ENCODE measurements at regions not wholly inside any gene's neighbourhood (a gene's known extent, or its start where the extent isn't known, plus 50 kb on each side); places are given as distances from the start of the nearest gene placed in this dataset.

DNA sequence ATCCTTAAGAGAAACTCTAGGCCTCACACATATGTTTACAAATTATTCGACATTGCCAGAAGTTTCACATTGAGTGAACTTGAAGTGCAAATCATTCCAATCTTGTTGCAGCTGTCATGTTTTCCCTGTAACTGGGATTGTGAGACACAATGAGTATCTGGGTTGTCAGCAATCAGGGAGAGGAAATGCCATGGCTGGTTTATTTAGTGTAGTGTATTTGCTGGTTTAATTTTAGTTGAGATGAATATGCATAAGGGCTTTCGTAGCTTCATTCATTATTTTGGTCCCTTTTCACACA, 54.2 kb upstream of the USP1 start:
- Histone ChIP-seq H3K9ac (ENCODE audit: low read length) (no peak overlapping the region), H2AFZ (ENCODE audit: insufficient read depth, low read depth, low read length, poor library complexity, severe bottlenecking) (no peak overlapping the region), H3K4me3 (ENCODE audit: control extremely low read depth in 1 of 5, extremely low read depth in 1 of 5, insufficient read depth in 1 of 5, low read depth in 2 of 5, low read length in 4 of 5) (no peak overlapping the region), H4K20me1 (ENCODE audit: control insufficient read depth, insufficient read depth, low read length, poor library complexity, severe bottlenecking) (no peaks in the 10 kb centered on the region), H3K27me3 (replicated peaks in 1 of 4; ENCODE audit: control extremely low read depth in 1 of 4, control insufficient read depth in 3 of 4, insufficient read depth in 4 of 4, low read length in 3 of 4) (no peaks in the 10 kb centered on the region), H3K79me2 (ENCODE audit: control insufficient read depth, insufficient read depth, low read length) (no peaks in the 10 kb centered on the region), H3K9me3 (ENCODE audit: control extremely low read depth in 1 of 3, control insufficient read depth in 2 of 3, insufficient read depth in 1 of 3, low read length in 2 of 3) (no peaks in the 10 kb centered on the region), H3K4me1 (ENCODE audit: control insufficient read depth in 2 of 2, insufficient read depth in 2 of 2, low read length in 2 of 2) (no peaks in the 10 kb centered on the region), H3K36me3 (replicated peaks in 1 of 2; ENCODE audit: control extremely low read depth in 1 of 2, control insufficient read depth in 1 of 2, extremely low read depth in 1 of 2, insufficient read depth in 2 of 2, low read length in 1 of 2) (no peaks in the 10 kb centered on the region), H3K27ac (ENCODE audit: low read length in 2 of 2) (no peak overlapping the region), H3K4me2 (replicated peaks; ENCODE audit: low read depth, low read length, poor library complexity, severe bottlenecking) (no peak overlapping the region)
- Mint-ChIP-seq H3K9me3 (ENCODE audit: insufficient read depth) (no peaks in the 10 kb centered on the region), H3K4me3 (no peak overlapping the region), H3K27me3 (peaks cover 3% of the 10 kb centered on the region), H3K4me1 (no peaks in the 10 kb centered on the region), H3K27ac (no peak overlapping the region)
- TF ChIP-seq, protein P1, sequence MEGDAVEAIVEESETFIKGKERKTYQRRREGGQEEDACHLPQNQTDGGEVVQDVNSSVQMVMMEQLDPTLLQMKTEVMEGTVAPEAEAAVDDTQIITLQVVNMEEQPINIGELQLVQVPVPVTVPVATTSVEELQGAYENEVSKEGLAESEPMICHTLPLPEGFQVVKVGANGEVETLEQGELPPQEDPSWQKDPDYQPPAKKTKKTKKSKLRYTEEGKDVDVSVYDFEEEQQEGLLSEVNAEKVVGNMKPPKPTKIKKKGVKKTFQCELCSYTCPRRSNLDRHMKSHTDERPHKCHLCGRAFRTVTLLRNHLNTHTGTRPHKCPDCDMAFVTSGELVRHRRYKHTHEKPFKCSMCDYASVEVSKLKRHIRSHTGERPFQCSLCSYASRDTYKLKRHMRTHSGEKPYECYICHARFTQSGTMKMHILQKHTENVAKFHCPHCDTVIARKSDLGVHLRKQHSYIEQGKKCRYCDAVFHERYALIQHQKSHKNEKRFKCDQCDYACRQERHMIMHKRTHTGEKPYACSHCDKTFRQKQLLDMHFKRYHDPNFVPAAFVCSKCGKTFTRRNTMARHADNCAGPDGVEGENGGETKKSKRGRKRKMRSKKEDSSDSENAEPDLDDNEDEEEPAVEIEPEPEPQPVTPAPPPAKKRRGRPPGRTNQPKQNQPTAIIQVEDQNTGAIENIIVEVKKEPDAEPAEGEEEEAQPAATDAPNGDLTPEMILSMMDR (IDR thresholded peaks at IDR 0.05): no peak
- TF ChIP-seq EZH2 (IDR thresholded peaks at IDR 0.05; ENCODE audit: borderline replicate concordance, insufficient read depth, low read depth, low read length, poor library complexity, severe bottlenecking): no peak
- WGBS (ENCODE audit: insufficient coverage): no CpG with 5 or more reads among the region's 2 CpGs
- intact Hi-C loops (cut with micrococcal nuclease): no loop called here
- CTCF ChIA-PET: interaction anchor here (1.2 kb wide), 1 partner anchor 23 kb away, joined by 3 read pairs; no protein-coding TSS in a partner anchor
- ATAC-seq (ENCODE audit: low read depth) (no peak), DNase-seq (no peak)
- POLR2A ChIA-PET: no interaction called here

DNA sequence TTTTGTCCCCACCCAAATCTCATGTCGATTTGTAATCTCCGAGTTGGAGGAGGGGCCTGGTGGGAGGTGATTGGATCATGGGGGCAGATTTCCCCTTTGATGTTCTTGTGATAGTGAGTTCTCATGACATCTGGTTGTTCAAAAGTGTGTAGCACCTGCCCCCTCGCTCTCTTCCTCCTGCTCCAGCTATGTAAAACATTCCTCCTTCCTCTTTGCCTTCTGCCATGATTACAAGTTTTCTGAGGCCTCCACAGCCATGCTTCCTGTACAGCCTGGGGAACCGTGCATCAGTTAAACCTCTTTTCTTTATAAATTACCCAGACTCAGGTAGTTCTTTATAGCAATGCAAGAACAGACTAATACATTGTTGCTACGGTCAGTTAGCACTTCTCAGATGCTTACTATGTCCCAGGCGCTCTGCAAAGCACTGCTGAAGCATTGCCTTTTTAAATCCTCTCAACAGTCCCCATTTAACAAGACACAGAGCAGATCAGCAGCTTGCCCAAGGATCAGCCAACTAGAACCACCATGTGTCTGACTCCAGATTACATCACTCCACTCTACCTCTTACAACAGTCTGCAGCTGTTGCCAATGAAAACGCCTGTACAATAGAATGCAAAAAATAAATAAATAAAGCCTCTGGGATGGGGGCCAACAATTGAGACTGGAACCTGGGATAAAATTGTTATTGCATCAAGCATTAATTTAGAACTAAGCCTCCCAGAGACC, 52.4 kb upstream of the USP1 start:
- no peaks in the 10 kb centered on the region for H3K27me3 Mint-ChIP-seq
- no peaks in the 10 kb centered on the region for H3K9me3 ChIP-seq (ENCODE audit: control extremely low read depth in 1 of 3, control insufficient read depth in 2 of 3, insufficient read depth in 1 of 3, low read length in 2 of 3)
- H3K36me3 ChIP-seq (replicated peaks in 1 of 2; ENCODE audit: control extremely low read depth in 1 of 2, control insufficient read depth in 1 of 2, extremely low read depth in 1 of 2, insufficient read depth in 2 of 2, low read length in 1 of 2): no peaks in the 10 kb centered on the region
- H4K20me1 ChIP-seq (ENCODE audit: control insufficient read depth, insufficient read depth, low read length, poor library complexity, severe bottlenecking): no peaks in the 10 kb centered on the region
- H3K4me1 ChIP-seq (ENCODE audit: control insufficient read depth in 2 of 2, insufficient read depth in 2 of 2, low read length in 2 of 2): no peaks in the 10 kb centered on the region
- H3K4me3 Mint-ChIP-seq: no peak overlapping the region
- no peak overlapping the region for H3K9ac ChIP-seq (ENCODE audit: low read length)
- no peak overlapping the region for H3K27ac ChIP-seq (ENCODE audit: low read length in 2 of 2)
- WGBS (ENCODE audit: insufficient coverage): 85% methylated on average over 5 of the region's 7 CpGs
- CTCF ChIA-PET: interaction anchor here (0.6 kb wide), 1 partner anchor 26 kb away, joined by 4 read pairs; no protein-coding TSS in a partner anchor
- no peak overlapping the region for H3K27ac Mint-ChIP-seq
- POLR2A ChIA-PET: no interaction called here
- no peaks in the 10 kb centered on the region for H3K9me3 Mint-ChIP-seq (ENCODE audit: insufficient read depth)
- no peaks in the 10 kb centered on the region for H3K27me3 ChIP-seq (replicated peaks in 1 of 4; ENCODE audit: control extremely low read depth in 1 of 4, control insufficient read depth in 3 of 4, insufficient read depth in 4 of 4, low read length in 3 of 4)
- DNase-seq: no peak
- intact Hi-C loops (cut with micrococcal nuclease): no loop called here
- TF ChIP-seq EZH2 (IDR thresholded peaks at IDR 0.05; ENCODE audit: borderline replicate concordance, insufficient read depth, low read depth, low read length, poor library complexity, severe bottlenecking): no peak
- TF ChIP-seq, protein P1 (IDR thresholded peaks at IDR 0.05): no peak
- no peak overlapping the region for H2AFZ ChIP-seq (ENCODE audit: insufficient read depth, low read depth, low read length, poor library complexity, severe bottlenecking)
- H3K79me2 ChIP-seq (ENCODE audit: control insufficient read depth, insufficient read depth, low read length): no peaks in the 10 kb centered on the region
- no peaks in the 10 kb centered on the region for H3K4me1 Mint-ChIP-seq
- no peak for ATAC-seq (ENCODE audit: low read depth)
- H3K4me3 ChIP-seq (ENCODE audit: control extremely low read depth in 1 of 5, extremely low read depth in 1 of 5, insufficient read depth in 1 of 5, low read depth in 2 of 5, low read length in 4 of 5): no peak overlapping the region
- no peak overlapping the region for H3K4me2 ChIP-seq (replicated peaks; ENCODE audit: low read depth, low read length, poor library complexity, severe bottlenecking)

Measured in B cell (primary cell).